ENCODE measurements at regions not wholly inside any gene's neighbourhood (a gene's known extent, or its start where the extent isn't known, plus 50 kb on each side); places are given as distances from the start of the nearest gene placed in this dataset.

- no peak overlapping the region for H3K4me3 Mint-ChIP-seq
- H3K36me3 Mint-ChIP-seq (ENCODE audit: low read depth) = no peaks in the 10 kb centered on the region
- no peaks in the 10 kb centered on the region for H3K9me3 Mint-ChIP-seq
- TF ChIP-seq CTCF (IDR thresholded peaks at IDR 0.05; ENCODE audit: unreplicated experiment in 3 of 3) = no peak
- H3K27ac Mint-ChIP-seq = no peak overlapping the region
- no peaks in the 10 kb centered on the region for H3K4me1 Mint-ChIP-seq
- peaks cover 3% of the 10 kb centered on the region for H3K27me3 Mint-ChIP-seq (ENCODE audit: low read depth)
These were observed 70.6 kb upstream of the RAB6C start for GRCh38 chr2:129908721-129909373.

GRCh38 chr2:129909651-129910418, 69.6 kb upstream of the RAB6C start:
- no peaks in the 10 kb centered on the region for H3K36me3 Mint-ChIP-seq (ENCODE audit: low read depth)
- H3K27me3 Mint-ChIP-seq (ENCODE audit: low read depth) = peaks cover 3% of the 10 kb centered on the region
- H3K9me3 Mint-ChIP-seq = no peaks in the 10 kb centered on the region
- TF ChIP-seq CTCF (IDR thresholded peaks at IDR 0.05; ENCODE audit: unreplicated experiment in 3 of 3) = no peak
- no peaks in the 10 kb centered on the region for H3K4me1 Mint-ChIP-seq
- no peak overlapping the region for H3K4me3 Mint-ChIP-seq
- H3K27ac Mint-ChIP-seq = no peak overlapping the region

GRCh38 chr2:129910446-129911362, 68.8 kb upstream of the RAB6C start:
- TF ChIP-seq CTCF (IDR thresholded peaks at IDR 0.05; ENCODE audit: unreplicated experiment in 3 of 3) = no peak

GRCh38 chr2:129911363-129912065, 68.0 kb upstream of the RAB6C start:
- no peaks in the 10 kb centered on the region for H3K36me3 Mint-ChIP-seq (ENCODE audit: low read depth)
- no peak for TF ChIP-seq CTCF (IDR thresholded peaks at IDR 0.05; ENCODE audit: unreplicated experiment in 3 of 3)
- H3K27ac Mint-ChIP-seq = no peak overlapping the region
- H3K4me1 Mint-ChIP-seq = no peaks in the 10 kb centered on the region
- H3K4me3 Mint-ChIP-seq = no peak overlapping the region
- H3K9me3 Mint-ChIP-seq = no peaks in the 10 kb centered on the region
- peaks cover 3% of the 10 kb centered on the region for H3K27me3 Mint-ChIP-seq (ENCODE audit: low read depth)

More at GRCh38 chr2:129910446-129911362, 68.8 kb upstream of the RAB6C start:
- no peaks in the 10 kb centered on the region for H3K4me1 Mint-ChIP-seq
- H3K27ac Mint-ChIP-seq = no peak overlapping the region
- no peaks in the 10 kb centered on the region for H3K36me3 Mint-ChIP-seq (ENCODE audit: low read depth)
- no peak overlapping the region for H3K4me3 Mint-ChIP-seq
- H3K27me3 Mint-ChIP-seq (ENCODE audit: low read depth) = peaks cover 3% of the 10 kb centered on the region
- no peaks in the 10 kb centered on the region for H3K9me3 Mint-ChIP-seq

- Mint-ChIP-seq H3K4me3 (no peak overlapping the region), H3K36me3 (ENCODE audit: low read depth) (no peaks in the 10 kb centered on the region), H3K9me3 (peaks cover 3% of the 10 kb centered on the region), H3K27me3 (ENCODE audit: low read depth) (peaks cover 3% of the 10 kb centered on the region), H3K4me1 (no peaks in the 10 kb centered on the region), H3K27ac (no peak overlapping the region)
- TF ChIP-seq CTCF (IDR thresholded peaks at IDR 0.05; ENCODE audit: unreplicated experiment in 3 of 3) = no peak
These were observed 67.2 kb upstream of the RAB6C start for GRCh38 chr2:129912066-129912820.

Data from nephron (organoid).